GM19099 (cell line): ENCODE measurements at regions not wholly inside any gene's neighbourhood (a gene's known extent, or its start where the extent isn't known, plus 50 kb on each side); places are given as distances from the start of the nearest gene placed in this dataset.

ENCODE experiments used
- POLR2A ChIP-seq: IDR thresholded peaks from 3 replicates; pipeline ENCODE4 v1.6.1; 2011; ENCODE audit warnings: low read depth; ENCODE audit not compliant: insufficient read length; ENCODE audit errors: extremely low read depth

- TF ChIP-seq POLR2A: no peak
Measured at GRCh38 chr5:74334062-74334761, 306.3 kb downstream of the ENC1 start.

- no peak for TF ChIP-seq POLR2A
Measured at GRCh38 chr5:74333430-74333829, 307.1 kb downstream of the ENC1 start.

GRCh38 chr5:74332682-74333081 lies 307.8 kb downstream of the ENC1 start:
- TF ChIP-seq POLR2A: no peak

- TF ChIP-seq POLR2A: no peak
Measured at GRCh38 chr5:74332006-74332405, 308.5 kb downstream of the ENC1 start.

- TF ChIP-seq POLR2A: no peak
Measured at GRCh38 chr5:74328221-74328630, 312.3 kb downstream of the ENC1 start.

GRCh38 chr5:74327339-74327685 lies 313.2 kb downstream of the ENC1 start:
- TF ChIP-seq POLR2A: no peak

GRCh38 chr5:74326571-74327338 lies 313.8 kb downstream of the ENC1 start:
- no peak for TF ChIP-seq POLR2A

GRCh38 chr5:74325866-74326265 lies 314.7 kb downstream of the ENC1 start:
- no peak for TF ChIP-seq POLR2A

GRCh38 chr5:74324556-74324955 lies 316.0 kb downstream of the ENC1 start:
- no peak for TF ChIP-seq POLR2A

GRCh38 chr5:74322944-74323343 lies 317.6 kb downstream of the ENC1 start:
- no peak for TF ChIP-seq POLR2A

GRCh38 chr5:74322191-74322590 lies 318.3 kb downstream of the ENC1 start:
- TF ChIP-seq POLR2A: no peak

GRCh38 chr5:74321326-74321725 lies 319.2 kb downstream of the ENC1 start:
- TF ChIP-seq POLR2A: no peak

GRCh38 chr5:74320526-74320925 lies 320.0 kb downstream of the ENC1 start:
- no peak for TF ChIP-seq POLR2A

GRCh38 chr5:74319076-74319475 lies 321.5 kb downstream of the ENC1 start:
- TF ChIP-seq POLR2A: no peak

- no peak for TF ChIP-seq POLR2A
Measured at GRCh38 chr5:74316064-74316603, 324.4 kb downstream of the ENC1 start.

GRCh38 chr5:74314906-74315305 lies 325.6 kb downstream of the ENC1 start:
- TF ChIP-seq POLR2A: no peak
